SH-SY5Y (cell line): ENCODE measurements at regions not wholly inside any gene's neighbourhood (a gene's known extent, or its start where the extent isn't known, plus 50 kb on each side); places are given as distances from the start of the nearest gene placed in this dataset.

Experiments used
- GATA2 ChIP-seq: IDR thresholded peaks from 2 replicates; pipeline ENCODE4 v1.6.1; 2011; ENCODE audit warnings: mild to moderate bottlenecking, low read depth, low read length
- GATA3 ChIP-seq: IDR thresholded peaks from 2 replicates; pipeline ENCODE4 v1.6.1; 2011; ENCODE audit warnings: low read depth, mild to moderate bottlenecking, low read length, moderate library complexity

- TF ChIP-seq GATA3 (no peak), GATA2 (no peak)
Measured at GRCh38 chr4:112979881-112980421, 69.5 kb upstream of the ANK2 start.
